Neuronal stem cell (in vitro differentiated cells): ENCODE measurements at regions not wholly inside any gene's neighbourhood (a gene's known extent, or its start where the extent isn't known, plus 50 kb on each side); places are given as distances from the start of the nearest gene placed in this dataset.
"Not testable (repeated sequence)": the region's sequence is repeated elsewhere in the genome, so short reads cannot be mapped to it uniquely, and the experiment has no call there.

Experiments
- DNase-seq: peaks from one replicate; pipeline ENCODE4 v3.0.0-alpha.2; 2013; ENCODE audit warnings: low spot score
- H2AFZ ChIP-seq: one replicate; pipeline ENCODE4 v1.6.1; 2013; ENCODE audit warnings: mild to moderate bottlenecking, low read length, inconsistent platforms
- H2AK5ac ChIP-seq: 2 replicates; pipeline ENCODE4 v1.6.1; 2013; ENCODE audit warnings: low read depth, mild to moderate bottlenecking, inconsistent platforms, low read length, moderate library complexity, mixed read lengths
- H2BK120ac ChIP-seq: 2 replicates; pipeline ENCODE4 v1.6.1; 2013; ENCODE audit warnings: low read depth, mild to moderate bottlenecking, inconsistent platforms, low read length, moderate library complexity, mixed read lengths
- H2BK12ac ChIP-seq: one replicate; pipeline ENCODE4 v1.6.1; 2013; ENCODE audit warnings: low read length, inconsistent platforms
- H2BK15ac ChIP-seq: 2 replicates; pipeline ENCODE4 v1.6.1; 2013; ENCODE audit warnings: mild to moderate bottlenecking, low read length, inconsistent platforms, mixed read lengths
- H2BK5ac ChIP-seq: one replicate; pipeline ENCODE4 v1.6.1; 2013; ENCODE audit warnings: inconsistent platforms, mild to moderate bottlenecking, low read length, moderate library complexity
- H3K14ac ChIP-seq: one replicate; pipeline ENCODE4 v1.6.1; 2013; ENCODE audit warnings: low read length, inconsistent platforms
- H3K18ac ChIP-seq: 2 replicates; pipeline ENCODE4 v1.6.1; 2013; ENCODE audit warnings: low read length, inconsistent platforms
- H3K23ac ChIP-seq: 2 replicates; pipeline ENCODE4 v1.6.1; 2013; ENCODE audit warnings: low read depth, mild to moderate bottlenecking, mixed read lengths, low read length, inconsistent platforms; ENCODE audit not compliant: poor library complexity
- H3K27ac ChIP-seq: replicated peaks from 3 replicates; pipeline ENCODE4 v1.5.1; 2013; ENCODE audit warnings: low read length, inconsistent platforms
- H3K27me3 ChIP-seq, 3 experiments: 2 replicates each; pipeline ENCODE4 v1.6.1; 2013; ENCODE audit warnings: low read length in 3 of 3, mild to moderate bottlenecking in 2 of 3, inconsistent platforms in 1 of 3, low read depth in 1 of 3, mixed read lengths in 1 of 3, moderate library complexity in 1 of 3; ENCODE audit not compliant: control insufficient read depth in 3 of 3, insufficient read depth in 3 of 3
- H3K36me3 ChIP-seq, 2 donors: replicated peaks in 1 of 2; 2 replicates each; pipeline ENCODE4 v1.6.1; 2013; ENCODE audit warnings: low read length in 2 of 2; ENCODE audit not compliant: control insufficient read depth in 2 of 2, insufficient read depth in 2 of 2
- H3K4ac ChIP-seq: 2 replicates; pipeline ENCODE4 v1.6.1; 2013; ENCODE audit warnings: inconsistent platforms, mild to moderate bottlenecking, low read length, moderate library complexity
- H3K4me1 ChIP-seq, 2 donors: 1 replicate in 1 of 2; 2 replicates in 1 of 2; pipeline ENCODE4 v1.6.1; 2013; ENCODE audit warnings: low read length in 2 of 2, low read depth in 1 of 2; ENCODE audit not compliant: control insufficient read depth in 2 of 2, insufficient read depth in 1 of 2
- H3K4me2 ChIP-seq: one replicate; pipeline ENCODE4 v1.6.1; 2013; ENCODE audit warnings: mild to moderate bottlenecking, low read length, inconsistent platforms; ENCODE audit not compliant: insufficient read depth, poor library complexity, severe bottlenecking
- H3K4me3 ChIP-seq, 2 donors: 2 replicates each; pipeline ENCODE4 v1.5.1; 2013; ENCODE audit warnings: low read length in 2 of 2, mild to moderate bottlenecking in 2 of 2, inconsistent platforms in 1 of 2, moderate library complexity in 1 of 2
- H3K79me1 ChIP-seq: one replicate; pipeline ENCODE4 v1.6.1; 2013; ENCODE audit warnings: low read depth, mild to moderate bottlenecking, inconsistent platforms, low read length, moderate library complexity
- H3K9ac ChIP-seq: one replicate; pipeline ENCODE4 v1.6.1; 2013; ENCODE audit warnings: mild to moderate bottlenecking, low read depth, low read length, inconsistent platforms; ENCODE audit not compliant: poor library complexity
- H3K9me3 ChIP-seq, 2 donors: replicated peaks in 1 of 2; 2 replicates each; pipeline versions ENCODE3 to v1.6.1; 2013; ENCODE audit warnings: low read length in 2 of 2, mild to moderate bottlenecking in 2 of 2, inconsistent platforms in 1 of 2, low read depth in 1 of 2, mixed read lengths in 1 of 2, moderate library complexity in 1 of 2; ENCODE audit not compliant: control insufficient read depth in 2 of 2, insufficient read depth in 1 of 2
- H4K8ac ChIP-seq: one replicate; pipeline ENCODE4 v1.6.1; 2013; ENCODE audit warnings: low read depth, mild to moderate bottlenecking, inconsistent platforms, low read length, moderate library complexity
- H4K91ac ChIP-seq: one replicate; pipeline ENCODE4 v1.6.1; 2013; ENCODE audit warnings: low read length, low read depth, mild to moderate bottlenecking, inconsistent platforms; ENCODE audit not compliant: poor library complexity
- WGBS, 2 donors: extraction: QIAGEN DNeasy Blood & Tissue Kit; methylation state at CpG; one replicate each; pipeline ENCODE4 v1.1.7; 2013; ENCODE audit warnings: missing lambda C conversion rate in 2 of 2, mixed read lengths in 1 of 2; ENCODE audit not compliant: insufficient read length in 2 of 2, insufficient replicate concordance in 1 of 2; ENCODE audit errors: extremely low coverage in 2 of 2; 5-methylcytosine and 5-hydroxymethylcytosine counted together

GRCh38 chr2:195564625-195565135, 92.3 kb upstream of the SLC39A10 start:
- not testable (repeated sequence) for H2BK15ac ChIP-seq, H2BK5ac ChIP-seq, H2BK12ac ChIP-seq, H3K27ac ChIP-seq, H2AFZ ChIP-seq, H3K18ac ChIP-seq, H3K4me3 ChIP-seq, H4K8ac ChIP-seq, H3K23ac ChIP-seq, H4K91ac ChIP-seq, H3K4me1 ChIP-seq, H3K79me1 ChIP-seq, H3K4me2 ChIP-seq, H3K14ac ChIP-seq, DNase-seq, H3K9me3 ChIP-seq, H3K36me3 ChIP-seq, H3K4ac ChIP-seq, H2AK5ac ChIP-seq, H3K27me3 ChIP-seq, H2BK120ac ChIP-seq, H3K9ac ChIP-seq
- no CpG with 5 or more reads among the region's 8 CpGs for WGBS, 2 donors

DNA sequence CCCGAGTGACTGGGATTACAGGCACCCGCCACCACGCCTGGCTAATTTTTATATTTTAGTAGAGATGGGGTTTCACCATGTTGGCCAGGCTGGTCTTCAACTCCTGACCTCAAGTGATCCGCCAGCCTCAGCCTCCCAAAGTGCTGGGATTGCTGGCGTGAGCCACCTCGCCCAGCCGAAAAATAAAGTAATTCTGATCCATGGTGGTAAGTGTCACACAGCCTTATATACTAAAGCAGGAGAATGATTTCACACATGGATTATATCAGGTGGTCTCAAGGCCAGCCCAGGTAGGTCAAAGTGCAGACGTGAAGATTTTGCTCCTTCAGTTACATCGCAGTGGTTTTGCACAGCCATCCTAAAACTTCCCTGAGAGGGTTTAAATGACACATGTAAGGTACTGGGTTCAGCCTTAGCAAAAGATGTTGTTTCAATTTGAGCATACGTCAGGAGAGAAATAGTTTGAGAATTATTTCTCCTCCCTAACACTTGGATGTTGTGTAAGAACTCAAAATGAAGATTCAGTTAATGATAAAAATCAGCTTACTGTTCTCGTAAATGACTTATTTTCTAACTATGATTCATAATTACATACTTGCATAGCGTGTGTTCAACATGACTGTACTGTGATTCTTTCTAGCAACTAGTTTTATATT, 93.0 kb upstream of the SLC39A10 start:
- H3K9me3 ChIP-seq, result no peaks in the 10 kb centered on the region
- H3K4ac ChIP-seq, result no peak overlapping the region

GRCh38 chr2:195562570-195563566, 94.2 kb upstream of the SLC39A10 start:
- Histone ChIP-seq H3K4me1 (peaks cover 0 to 3% of the 10 kb centered on the region in 2 donors), H3K14ac (no peak overlapping the region), H4K8ac (no peak overlapping the region), H2AFZ (no peak overlapping the region), H3K9ac (no peak overlapping the region), H3K4ac (no peak overlapping the region), H2BK12ac (no peak overlapping the region), H3K27ac (no peak overlapping the region), H3K79me1 (no peaks in the 10 kb centered on the region), H2BK120ac (no peak overlapping the region), H2AK5ac (no peak overlapping the region), H3K18ac (peak overlapping the region; percentile 42), H4K91ac (no peak overlapping the region), H2BK15ac (no peak overlapping the region), H3K9me3 (peaks cover 0 to 1% of the 10 kb centered on the region in 2 donors), H3K23ac (no peak overlapping the region), H3K4me3 (no peak overlapping the region), H2BK5ac (no peak overlapping the region), H3K36me3 (no peaks in the 10 kb centered on the region), H3K4me2 (no peak overlapping the region), H3K27me3 (no peaks in the 10 kb centered on the region)
- no peak for DNase-seq
- no CpG with 5 or more reads among the region's 28 CpGs for WGBS, 2 donors

More for the DNA sequence above, 93.0 kb upstream of the SLC39A10 start:
- WGBS, 2 donors, result no CpG with 5 or more reads among the region's 12 CpGs
- no peak overlapping the region for H3K9ac ChIP-seq
- H4K8ac ChIP-seq, result no peak overlapping the region
- no peaks in the 10 kb centered on the region for H3K27me3 ChIP-seq
- no peak overlapping the region for H2BK120ac ChIP-seq
- H3K14ac ChIP-seq, result no peak overlapping the region
- H2BK12ac ChIP-seq, result no peak overlapping the region
- H2BK5ac ChIP-seq, result no peak overlapping the region
- no peaks in the 10 kb centered on the region for H3K79me1 ChIP-seq
- DNase-seq, result no peak
- no peak overlapping the region for H3K4me3 ChIP-seq
- no peak overlapping the region for H3K18ac ChIP-seq
- no peak overlapping the region for H3K4me2 ChIP-seq
- H3K27ac ChIP-seq, result no peak overlapping the region
- H2AK5ac ChIP-seq, result no peak overlapping the region
- no peak overlapping the region for H4K91ac ChIP-seq
- H3K4me1 ChIP-seq, result peaks cover 0 to 3% of the 10 kb centered on the region in 2 donors
- no peak overlapping the region for H3K23ac ChIP-seq
- H3K36me3 ChIP-seq, result no peaks in the 10 kb centered on the region
- H2BK15ac ChIP-seq, result no peak overlapping the region
- H2AFZ ChIP-seq, result no peak overlapping the region
